ENCODE measurements at regions not wholly inside any gene's neighbourhood (a gene's known extent, or its start where the extent isn't known, plus 50 kb on each side); places are given as distances from the start of the nearest gene placed in this dataset.
A peak's percentile ranks its signal among the peaks of the same experiment; 100 is the strongest.
"Not testable (repeated sequence)": the region's sequence is repeated elsewhere in the genome, so short reads cannot be mapped to it uniquely, and the experiment has no call there.

GRCh38 chrX:102784550-102784949 is 64.0 kb downstream of the GPRASP3 start:
- DNase-seq (no peak), ATAC-seq (replicated peaks in 1 of 2) (no peak)
- Mint-ChIP-seq H3K27me3 (ENCODE audit: low read depth) (no peaks in the 10 kb centered on the region), H3K36me3 (ENCODE audit: insufficient read depth in 2 of 2) (peaks cover 8 to 9% of the 10 kb centered on the region in 2 donors), H3K4me1 (ENCODE audit: low read depth) (no peaks in the 10 kb centered on the region), H3K27ac (no peak overlapping the region), H3K9me3 (peaks cover 1% of the 10 kb centered on the region in 2 donors), H3K4me3 (no peak overlapping the region)

GRCh38 chrX:102787283-102787682 is 66.7 kb downstream of the GPRASP3 start:
- DNase-seq (no peak), ATAC-seq (replicated peaks in 1 of 2) (no peak)
- no peaks in the 10 kb centered on the region for H3K4me1 Mint-ChIP-seq (ENCODE audit: low read depth)
- peaks cover 6 to 11% of the 10 kb centered on the region in 2 donors for H3K36me3 Mint-ChIP-seq (ENCODE audit: insufficient read depth in 2 of 2)
- no peak overlapping the region for H3K4me3 Mint-ChIP-seq
- no peaks in the 10 kb centered on the region for H3K27me3 Mint-ChIP-seq (ENCODE audit: low read depth)
- H3K9me3 Mint-ChIP-seq, result peaks cover 2 to 4% of the 10 kb centered on the region in 2 donors
- no peak overlapping the region for H3K27ac Mint-ChIP-seq

GRCh38 chrX:102808336-102808735 is 87.8 kb downstream of the GPRASP3 start:
- H3K27me3 Mint-ChIP-seq (ENCODE audit: low read depth), result no peaks in the 10 kb centered on the region
- no peaks in the 10 kb centered on the region for H3K9me3 Mint-ChIP-seq
- ATAC-seq (replicated peaks in 1 of 2) (no peak), DNase-seq (no peak)
- H3K4me1 Mint-ChIP-seq (ENCODE audit: low read depth), result no peaks in the 10 kb centered on the region
- H3K4me3 Mint-ChIP-seq, result no peak overlapping the region
- no peak overlapping the region for H3K27ac Mint-ChIP-seq
- H3K36me3 Mint-ChIP-seq (ENCODE audit: insufficient read depth in 2 of 2), result peaks cover 0 to 2% of the 10 kb centered on the region in 2 donors

- H3K4me3 Mint-ChIP-seq; H3K9me3 Mint-ChIP-seq; H3K27ac Mint-ChIP-seq; H3K4me1 Mint-ChIP-seq (ENCODE audit: low read depth); ATAC-seq (replicated peaks in 1 of 2); H3K27me3 Mint-ChIP-seq (ENCODE audit: low read depth); DNase-seq: not testable (repeated sequence)
- peaks cover 11 to 12% of the 10 kb centered on the region in 2 donors for H3K36me3 Mint-ChIP-seq (ENCODE audit: insufficient read depth in 2 of 2)
Measured at GRCh38 chrX:102818269-102818668, 97.7 kb downstream of the GPRASP3 start.

GRCh38 chrX:102832661-102833060 is 104.4 kb upstream of the RAB40AL start:
- Mint-ChIP-seq H3K27ac (no peak overlapping the region), H3K4me1 (ENCODE audit: low read depth) (no peaks in the 10 kb centered on the region), H3K4me3 (no peak overlapping the region), H3K9me3 (no peaks in the 10 kb centered on the region), H3K27me3 (ENCODE audit: low read depth) (peaks cover 6% of the 10 kb centered on the region), H3K36me3 (ENCODE audit: insufficient read depth in 2 of 2) (no peaks in the 10 kb centered on the region)
- ATAC-seq (replicated peaks in 1 of 2) (no peak), DNase-seq (no peak)

GRCh38 chrX:102833136-102833535 is 103.9 kb upstream of the RAB40AL start:
- Mint-ChIP-seq H3K4me3 (no peak overlapping the region), H3K27ac (no peak overlapping the region), H3K9me3 (no peaks in the 10 kb centered on the region), H3K27me3 (ENCODE audit: low read depth) (peaks cover 6% of the 10 kb centered on the region), H3K4me1 (ENCODE audit: low read depth) (no peaks in the 10 kb centered on the region), H3K36me3 (ENCODE audit: insufficient read depth in 2 of 2) (no peaks in the 10 kb centered on the region)
- no peak for ATAC-seq (replicated peaks in 1 of 2)
- DNase-seq, result no peak

GRCh38 chrX:102835504-102836146 is 101.4 kb upstream of the RAB40AL start:
- Mint-ChIP-seq H3K36me3 (ENCODE audit: insufficient read depth in 2 of 2) (no peaks in the 10 kb centered on the region), H3K27ac (no peak overlapping the region), H3K4me1 (ENCODE audit: low read depth) (no peaks in the 10 kb centered on the region), H3K27me3 (ENCODE audit: low read depth) (peaks cover 6% of the 10 kb centered on the region), H3K4me3 (no peak overlapping the region), H3K9me3 (no peaks in the 10 kb centered on the region)
- DNase-seq, result peak in 1 of 2 donors; percentile 1
- ATAC-seq (replicated peaks in 1 of 2), result no peak

- no peaks in the 10 kb centered on the region for H3K9me3 Mint-ChIP-seq
- H3K36me3 Mint-ChIP-seq (ENCODE audit: insufficient read depth in 2 of 2), result no peaks in the 10 kb centered on the region
- ATAC-seq (replicated peaks in 1 of 2) (no peak), DNase-seq (no peak)
- H3K27ac Mint-ChIP-seq, result no peak overlapping the region
- no peaks in the 10 kb centered on the region for H3K27me3 Mint-ChIP-seq (ENCODE audit: low read depth)
- H3K4me3 Mint-ChIP-seq, result no peak overlapping the region
- H3K4me1 Mint-ChIP-seq (ENCODE audit: low read depth), result no peaks in the 10 kb centered on the region
Measured at GRCh38 chrX:102837847-102838246, 99.2 kb upstream of the RAB40AL start.

- ATAC-seq (replicated peaks in 1 of 2) (no peak), DNase-seq (no peak)
- Mint-ChIP-seq H3K27me3 (ENCODE audit: low read depth) (no peaks in the 10 kb centered on the region), H3K4me3 (no peak overlapping the region), H3K9me3 (no peaks in the 10 kb centered on the region), H3K27ac (no peak overlapping the region), H3K36me3 (ENCODE audit: insufficient read depth in 2 of 2) (no peaks in the 10 kb centered on the region), H3K4me1 (ENCODE audit: low read depth) (no peaks in the 10 kb centered on the region)
Measured at GRCh38 chrX:102840871-102841705, 96.0 kb upstream of the RAB40AL start.

GRCh38 chrX:102841706-102842003 is 95.4 kb upstream of the RAB40AL start:
- Mint-ChIP-seq H3K27ac (no peak overlapping the region), H3K27me3 (ENCODE audit: low read depth) (no peaks in the 10 kb centered on the region), H3K9me3 (no peaks in the 10 kb centered on the region), H3K4me1 (ENCODE audit: low read depth) (peaks cover 5% of the 10 kb centered on the region), H3K4me3 (no peak overlapping the region), H3K36me3 (ENCODE audit: insufficient read depth in 2 of 2) (no peaks in the 10 kb centered on the region)
- ATAC-seq (replicated peaks in 1 of 2) (no peak), DNase-seq (no peak)

GRCh38 chrX:102845020-102845419 is 92.1 kb upstream of the RAB40AL start:
- ATAC-seq (replicated peaks in 1 of 2) (no peak), DNase-seq (no peak)
- Mint-ChIP-seq H3K36me3 (ENCODE audit: insufficient read depth in 2 of 2) (no peaks in the 10 kb centered on the region), H3K27ac (no peak overlapping the region), H3K9me3 (no peaks in the 10 kb centered on the region), H3K27me3 (ENCODE audit: low read depth) (no peaks in the 10 kb centered on the region), H3K4me3 (no peak overlapping the region), H3K4me1 (ENCODE audit: low read depth) (peaks cover 6% of the 10 kb centered on the region)

GRCh38 chrX:102846544-102847236 is 90.4 kb upstream of the RAB40AL start:
- DNase-seq (no peak), ATAC-seq (replicated peaks in 1 of 2) (peak in 1 of 2 donors; percentile 15)
- H3K27ac Mint-ChIP-seq, result no peak overlapping the region
- H3K36me3 Mint-ChIP-seq (ENCODE audit: insufficient read depth in 2 of 2), result no peaks in the 10 kb centered on the region
- peaks cover 6% of the 10 kb centered on the region for H3K4me1 Mint-ChIP-seq (ENCODE audit: low read depth)
- H3K4me3 Mint-ChIP-seq, result no peak overlapping the region
- H3K27me3 Mint-ChIP-seq (ENCODE audit: low read depth), result no peaks in the 10 kb centered on the region
- H3K9me3 Mint-ChIP-seq, result no peaks in the 10 kb centered on the region

GRCh38 chrX:102847362-102847761 is 89.7 kb upstream of the RAB40AL start:
- no peak overlapping the region for H3K4me3 Mint-ChIP-seq
- H3K36me3 Mint-ChIP-seq (ENCODE audit: insufficient read depth in 2 of 2), result no peaks in the 10 kb centered on the region
- no peaks in the 10 kb centered on the region for H3K27me3 Mint-ChIP-seq (ENCODE audit: low read depth)
- DNase-seq (no peak), ATAC-seq (replicated peaks in 1 of 2) (no peak)
- no peaks in the 10 kb centered on the region for H3K9me3 Mint-ChIP-seq
- peaks cover 6% of the 10 kb centered on the region for H3K4me1 Mint-ChIP-seq (ENCODE audit: low read depth)
- no peak overlapping the region for H3K27ac Mint-ChIP-seq

Measured in activated T-cell treated with anti-CD3 and anti-CD28 coated beads, Interleukin-2, amount 50 U/mL, for 72 hours (primary cell).